ENCODE measurements at regions not wholly inside any gene's neighbourhood (a gene's known extent, or its start where the extent isn't known, plus 50 kb on each side); places are given as distances from the start of the nearest gene placed in this dataset.
A peak's percentile ranks its signal among the peaks of the same experiment; 100 is the strongest.

GRCh38 chr4:32950866-32951265 is 2230.7 kb downstream of the PCDH7 start:
- DNase-seq (ENCODE audit: low read depth in 4 of 6, low spot score in 6 of 6): peak in 1 of 6 donors; percentile 63
- H3K9me3 ChIP-seq (ENCODE audit: control insufficient read depth, insufficient read depth, low read length): peaks cover 2% of the 10 kb centered on the region
- WGBS (ENCODE audit: insufficient coverage): no CpG with 5 or more reads among the region's 3 CpGs

DNA sequence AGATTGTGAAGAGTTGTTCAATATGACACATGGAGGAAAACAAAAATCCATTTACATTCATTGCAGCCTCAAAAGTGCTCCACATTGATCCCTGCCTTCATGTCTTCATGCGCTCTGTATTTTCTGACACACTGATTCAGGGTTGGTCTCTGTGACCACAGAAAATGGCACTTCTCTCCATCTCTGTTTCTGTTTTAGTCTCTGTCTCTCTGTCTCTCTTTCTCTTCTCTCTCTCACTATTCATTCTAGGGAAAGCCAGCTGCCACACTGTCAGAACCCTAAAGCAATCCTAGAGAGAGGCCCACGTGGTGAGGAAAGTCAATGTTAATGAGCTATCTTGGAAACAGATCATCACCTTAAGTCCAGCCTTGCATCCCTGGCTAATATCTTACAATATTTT is 2238.4 kb downstream of the PCDH7 start:
- H3K9me3 ChIP-seq (ENCODE audit: control insufficient read depth, insufficient read depth, low read length): no peaks in the 10 kb centered on the region
- no peak for DNase-seq (ENCODE audit: low read depth in 4 of 6, low spot score in 6 of 6)
- no peaks in the 10 kb centered on the region for H3K27me3 ChIP-seq (ENCODE audit: control insufficient read depth, insufficient read depth, low read length)
- WGBS (ENCODE audit: insufficient coverage): 100% methylated on average over 1 of the region's 2 CpGs
- H3K27ac ChIP-seq (ENCODE audit: low read depth, low read length): no peak overlapping the region
- no peaks in the 10 kb centered on the region for H3K4me1 ChIP-seq (ENCODE audit: control insufficient read depth, insufficient read depth, low read length)
- no peaks in the 10 kb centered on the region for H3K36me3 ChIP-seq (ENCODE audit: control insufficient read depth, insufficient read depth, low read length)
- no peak overlapping the region for H3K4me3 ChIP-seq (ENCODE audit: low read depth, low read length)

More at GRCh38 chr4:32950866-32951265, 2230.7 kb downstream of the PCDH7 start:
- no peak overlapping the region for H3K27ac ChIP-seq (ENCODE audit: low read depth, low read length)
- H3K27me3 ChIP-seq (ENCODE audit: control insufficient read depth, insufficient read depth, low read length): no peaks in the 10 kb centered on the region
- H3K4me1 ChIP-seq (ENCODE audit: control insufficient read depth, insufficient read depth, low read length): no peaks in the 10 kb centered on the region
- H3K36me3 ChIP-seq (ENCODE audit: control insufficient read depth, insufficient read depth, low read length): no peaks in the 10 kb centered on the region
- no peak overlapping the region for H3K4me3 ChIP-seq (ENCODE audit: low read depth, low read length)

DNA sequence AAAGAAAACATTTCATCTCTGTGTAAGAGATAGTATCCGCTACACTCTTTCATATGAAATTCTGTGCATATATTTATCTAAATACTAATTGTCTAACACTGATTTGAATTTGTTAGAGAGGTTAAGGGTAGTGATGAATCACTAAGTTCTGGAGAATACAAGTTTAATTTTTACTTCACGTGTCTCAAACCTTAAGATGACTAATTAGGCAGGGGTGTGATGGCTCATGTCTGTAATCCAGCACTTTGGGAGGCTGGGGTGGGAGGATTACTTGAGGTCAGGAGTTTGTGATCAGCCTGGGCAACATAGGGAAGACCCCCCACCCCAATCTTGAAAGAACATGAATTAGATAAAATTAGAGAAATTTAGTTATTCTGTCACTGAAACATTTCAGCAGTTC is 2241.9 kb downstream of the PCDH7 start:
- H3K4me3 ChIP-seq (ENCODE audit: low read depth, low read length): no peak overlapping the region
- no CpG with 5 or more reads among the region's 2 CpGs for WGBS (ENCODE audit: insufficient coverage)
- H3K4me1 ChIP-seq (ENCODE audit: control insufficient read depth, insufficient read depth, low read length): no peaks in the 10 kb centered on the region
- no peak for DNase-seq (ENCODE audit: low read depth in 4 of 6, low spot score in 6 of 6)
- no peaks in the 10 kb centered on the region for H3K27me3 ChIP-seq (ENCODE audit: control insufficient read depth, insufficient read depth, low read length)
- no peak overlapping the region for H3K27ac ChIP-seq (ENCODE audit: low read depth, low read length)
- no peaks in the 10 kb centered on the region for H3K9me3 ChIP-seq (ENCODE audit: control insufficient read depth, insufficient read depth, low read length)
- no peaks in the 10 kb centered on the region for H3K36me3 ChIP-seq (ENCODE audit: control insufficient read depth, insufficient read depth, low read length)

DNA sequence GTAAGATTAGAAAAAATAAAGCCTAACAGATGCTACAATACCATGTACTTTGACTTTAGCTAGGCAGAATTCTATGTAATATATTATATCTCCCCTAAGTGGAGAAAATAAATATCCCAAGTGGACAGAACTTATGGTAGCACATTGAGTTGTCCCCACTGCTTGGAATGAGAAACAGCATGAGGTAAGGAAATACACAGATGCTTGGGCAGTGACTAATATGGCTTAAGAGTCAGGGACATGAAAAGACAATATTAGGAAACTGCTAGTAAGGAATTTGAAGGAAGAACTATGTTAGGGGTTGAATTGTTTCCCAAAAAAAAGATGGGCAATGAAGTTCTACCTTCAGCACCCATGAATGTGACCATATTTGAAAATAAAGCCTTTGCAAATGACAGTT is 2265.1 kb downstream of the PCDH7 start:
- no peaks in the 10 kb centered on the region for H3K9me3 ChIP-seq (ENCODE audit: control insufficient read depth, insufficient read depth, low read length)
- no peak overlapping the region for H3K4me3 ChIP-seq (ENCODE audit: low read depth, low read length)
- H3K27ac ChIP-seq (ENCODE audit: low read depth, low read length): no peak overlapping the region
- no peaks in the 10 kb centered on the region for H3K4me1 ChIP-seq (ENCODE audit: control insufficient read depth, insufficient read depth, low read length)
- no peak for DNase-seq (ENCODE audit: low read depth in 4 of 6, low spot score in 6 of 6)
- H3K36me3 ChIP-seq (ENCODE audit: control insufficient read depth, insufficient read depth, low read length): no peaks in the 10 kb centered on the region
- H3K27me3 ChIP-seq (ENCODE audit: control insufficient read depth, insufficient read depth, low read length): no peaks in the 10 kb centered on the region

DNA sequence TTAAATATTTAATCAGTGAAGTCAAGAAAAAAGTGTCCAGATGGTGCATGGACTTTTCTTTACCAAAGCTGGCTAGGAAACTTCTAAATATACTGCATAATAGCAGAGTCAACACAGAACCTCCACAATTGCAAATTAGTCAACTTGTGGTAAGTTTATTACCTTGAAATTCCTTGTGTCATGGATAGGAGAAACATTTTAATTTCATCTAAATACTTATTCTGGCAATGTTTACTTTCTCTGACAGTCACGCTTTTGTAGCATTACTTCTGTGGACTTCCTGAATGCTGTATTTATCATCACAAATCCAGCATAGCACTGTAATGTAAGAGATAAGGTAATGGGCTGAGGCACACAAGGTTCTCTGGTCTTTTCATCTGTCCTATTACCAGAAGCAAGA is 2266.1 kb downstream of the PCDH7 start:
- no peak overlapping the region for H3K27ac ChIP-seq (ENCODE audit: low read depth, low read length)
- no peak for DNase-seq (ENCODE audit: low read depth in 4 of 6, low spot score in 6 of 6)
- H3K4me1 ChIP-seq (ENCODE audit: control insufficient read depth, insufficient read depth, low read length): no peaks in the 10 kb centered on the region
- H3K4me3 ChIP-seq (ENCODE audit: low read depth, low read length): no peak overlapping the region
- H3K36me3 ChIP-seq (ENCODE audit: control insufficient read depth, insufficient read depth, low read length): no peaks in the 10 kb centered on the region
- H3K9me3 ChIP-seq (ENCODE audit: control insufficient read depth, insufficient read depth, low read length): no peaks in the 10 kb centered on the region
- no CpG with 5 or more reads among the region's 1 CpG for WGBS (ENCODE audit: insufficient coverage)
- no peaks in the 10 kb centered on the region for H3K27me3 ChIP-seq (ENCODE audit: control insufficient read depth, insufficient read depth, low read length)

DNA sequence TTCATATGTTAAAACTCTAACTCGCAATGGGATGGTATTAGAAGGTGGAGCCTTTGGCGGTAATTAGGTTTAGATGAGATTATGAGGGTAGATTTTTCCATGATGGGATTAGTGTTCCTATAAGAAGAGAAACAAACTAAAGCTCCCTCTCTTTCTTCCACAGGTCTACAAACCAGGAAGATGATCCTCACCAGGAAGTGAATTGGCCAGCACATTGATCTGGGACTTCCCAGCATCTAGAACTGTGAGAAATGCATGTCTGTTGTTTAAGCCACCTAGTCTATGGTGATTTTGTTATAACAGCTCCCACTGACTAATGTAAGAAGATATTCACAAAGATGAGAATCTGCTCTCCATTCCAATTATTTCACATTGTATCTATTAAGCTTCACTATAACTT is 2266.9 kb downstream of the PCDH7 start:
- Histone ChIP-seq H3K27me3 (ENCODE audit: control insufficient read depth, insufficient read depth, low read length) (no peaks in the 10 kb centered on the region), H3K27ac (ENCODE audit: low read depth, low read length) (no peak overlapping the region), H3K4me1 (ENCODE audit: control insufficient read depth, insufficient read depth, low read length) (no peaks in the 10 kb centered on the region), H3K4me3 (ENCODE audit: low read depth, low read length) (no peak overlapping the region), H3K36me3 (ENCODE audit: control insufficient read depth, insufficient read depth, low read length) (no peaks in the 10 kb centered on the region), H3K9me3 (ENCODE audit: control insufficient read depth, insufficient read depth, low read length) (no peaks in the 10 kb centered on the region)
- DNase-seq (ENCODE audit: low read depth in 4 of 6, low spot score in 6 of 6): no peak
- WGBS (ENCODE audit: insufficient coverage): 80% methylated on average over 1 of the region's 2 CpGs

GRCh38 chr4:32988165-32988811 is 2268.1 kb downstream of the PCDH7 start:
- Histone ChIP-seq H3K36me3 (ENCODE audit: control insufficient read depth, insufficient read depth, low read length) (no peaks in the 10 kb centered on the region), H3K9me3 (ENCODE audit: control insufficient read depth, insufficient read depth, low read length) (no peaks in the 10 kb centered on the region), H3K4me3 (ENCODE audit: low read depth, low read length) (no peak overlapping the region), H3K27me3 (ENCODE audit: control insufficient read depth, insufficient read depth, low read length) (no peaks in the 10 kb centered on the region), H3K27ac (ENCODE audit: low read depth, low read length) (no peak overlapping the region), H3K4me1 (ENCODE audit: control insufficient read depth, insufficient read depth, low read length) (no peaks in the 10 kb centered on the region)
- peak in 1 of 6 donors; percentile 27 for DNase-seq (ENCODE audit: low read depth in 4 of 6, low spot score in 6 of 6)
- WGBS (ENCODE audit: insufficient coverage): no CpG with 5 or more reads among the region's 2 CpGs

GRCh38 chr4:32991663-32992062 is 2271.5 kb downstream of the PCDH7 start:
- Histone ChIP-seq H3K27ac (ENCODE audit: low read depth, low read length) (no peak overlapping the region), H3K9me3 (ENCODE audit: control insufficient read depth, insufficient read depth, low read length) (no peaks in the 10 kb centered on the region), H3K4me1 (ENCODE audit: control insufficient read depth, insufficient read depth, low read length) (no peaks in the 10 kb centered on the region), H3K4me3 (ENCODE audit: low read depth, low read length) (no peak overlapping the region), H3K36me3 (ENCODE audit: control insufficient read depth, insufficient read depth, low read length) (no peaks in the 10 kb centered on the region), H3K27me3 (ENCODE audit: control insufficient read depth, insufficient read depth, low read length) (no peaks in the 10 kb centered on the region)
- DNase-seq (ENCODE audit: low read depth in 4 of 6, low spot score in 6 of 6): peak in 1 of 6 donors; percentile 18
- WGBS (ENCODE audit: insufficient coverage): no CpG with 5 or more reads among the region's 1 CpG

- no peak overlapping the region for H3K4me3 ChIP-seq (ENCODE audit: low read depth, low read length)
- no peaks in the 10 kb centered on the region for H3K36me3 ChIP-seq (ENCODE audit: control insufficient read depth, insufficient read depth, low read length)
- WGBS (ENCODE audit: insufficient coverage): no CpG with 5 or more reads among the region's 3 CpGs
- no peaks in the 10 kb centered on the region for H3K4me1 ChIP-seq (ENCODE audit: control insufficient read depth, insufficient read depth, low read length)
- H3K9me3 ChIP-seq (ENCODE audit: control insufficient read depth, insufficient read depth, low read length): no peaks in the 10 kb centered on the region
- no peak for DNase-seq (ENCODE audit: low read depth in 4 of 6, low spot score in 6 of 6)
- H3K27ac ChIP-seq (ENCODE audit: low read depth, low read length): no peak overlapping the region
- H3K27me3 ChIP-seq (ENCODE audit: control insufficient read depth, insufficient read depth, low read length): no peaks in the 10 kb centered on the region
Observed at GRCh38 chr4:32994981-32995881, 2275.1 kb downstream of the PCDH7 start.

DNA sequence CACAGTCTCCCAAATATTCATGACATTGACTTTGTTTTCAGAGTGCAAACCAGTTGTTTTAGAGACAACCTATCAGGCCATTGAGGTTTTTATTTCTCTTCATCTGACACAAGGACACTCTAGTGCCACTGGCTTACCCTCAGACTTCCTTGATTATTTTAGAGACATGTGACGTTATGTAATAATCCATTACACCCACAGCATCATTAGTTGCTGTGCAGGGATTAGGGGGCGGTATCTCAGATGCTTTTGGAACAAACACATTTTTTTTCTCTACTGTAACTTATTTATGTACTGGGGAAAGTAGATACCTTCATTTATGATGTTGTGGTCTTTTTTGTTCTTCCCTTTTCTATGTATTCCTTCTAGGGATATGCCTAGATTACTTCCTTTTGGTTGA is 2293.1 kb downstream of the PCDH7 start:
- Histone ChIP-seq H3K4me1 (ENCODE audit: control insufficient read depth, insufficient read depth, low read length) (no peaks in the 10 kb centered on the region), H3K27me3 (ENCODE audit: control insufficient read depth, insufficient read depth, low read length) (no peaks in the 10 kb centered on the region), H3K9me3 (ENCODE audit: control insufficient read depth, insufficient read depth, low read length) (no peaks in the 10 kb centered on the region), H3K4me3 (ENCODE audit: low read depth, low read length) (no peak overlapping the region), H3K36me3 (ENCODE audit: control insufficient read depth, insufficient read depth, low read length) (no peaks in the 10 kb centered on the region), H3K27ac (ENCODE audit: low read depth, low read length) (no peak overlapping the region)
- no peak for DNase-seq (ENCODE audit: low read depth in 4 of 6, low spot score in 6 of 6)
- WGBS (ENCODE audit: insufficient coverage): no CpG with 5 or more reads among the region's 2 CpGs
